H1 (cell line): ENCODE measurements at regions not wholly inside any gene's neighbourhood (a gene's known extent, or its start where the extent isn't known, plus 50 kb on each side); places are given as distances from the start of the nearest gene placed in this dataset.

Experiments
- CTBP2 ChIP-seq: IDR thresholded peaks from 2 replicates; pipeline ENCODE4 v1.7.0; 2011; ENCODE audit warnings: borderline replicate concordance, mild to moderate bottlenecking, moderate library complexity, mixed read lengths, low read length; ENCODE audit not compliant: insufficient read depth, insufficient read length
- EZH2 ChIP-seq: fragments of 200-600 bp; sonication (generic); IDR thresholded peaks from 2 replicates; pipeline ENCODE4 v1.7.1; 2012; ENCODE audit warnings: low read depth, mild to moderate bottlenecking, moderate library complexity, low read length, inconsistent platforms; ENCODE audit not compliant: severe bottlenecking
- GTF2F1 ChIP-seq: IDR thresholded peaks from 2 replicates; pipeline ENCODE4 v1.6.1; 2012; ENCODE audit warnings: low read depth, low read length, improper control_type of control experiment, borderline replicate concordance
- HDAC2 ChIP-seq, 2 experiments: fragments of 300-600 bp in 1 of 2; sonication (generic) in 1 of 2; IDR thresholded peaks; 2 replicates each; pipeline ENCODE4 v1.6.1; 2011 to 2012; ENCODE audit warnings: low read depth in 2 of 2, low read length in 2 of 2, mild to moderate bottlenecking in 2 of 2, moderate library complexity in 2 of 2, borderline replicate concordance in 1 of 2, inconsistent platforms in 1 of 2
- MAFK ChIP-seq: IDR thresholded peaks from 2 replicates; pipeline ENCODE4 v1.6.1; 2012; ENCODE audit warnings: low read depth, mild to moderate bottlenecking, improper control_type of control experiment, low read length
- POLR2A ChIP-seq, 2 experiments: IDR thresholded peaks; 1 replicate in 1 of 2; 2 replicates in 1 of 2; pipeline ENCODE4 v1.6.1; 2011; ENCODE audit warnings: low read depth in 2 of 2, low read length in 2 of 2, mild to moderate bottlenecking in 2 of 2; ENCODE audit errors: control extremely low read depth in 1 of 2
- RXRA ChIP-seq: IDR thresholded peaks from 2 replicates; pipeline ENCODE4 v1.6.1; 2011; ENCODE audit warnings: low read depth, mild to moderate bottlenecking, low read length, moderate library complexity; ENCODE audit not compliant: insufficient read depth
- TBP ChIP-seq: IDR thresholded peaks from 2 replicates; pipeline ENCODE4 v1.6.1; 2011; ENCODE audit warnings: low read depth, low read length, improper control_type of control experiment
- TF ChIP-seq, protein P1 (sequence below): IDR thresholded peaks from 2 replicates; pipeline ENCODE4 v1.6.1; 2012; ENCODE audit warnings: inconsistent platforms
- TF ChIP-seq, protein P2 (sequence below): fragments of 300-600 bp; sonication (generic); IDR thresholded peaks from 2 replicates; pipeline ENCODE4 v1.7.1; 2012; ENCODE audit warnings: low read length, moderate library complexity, mild to moderate bottlenecking, inconsistent platforms; ENCODE audit not compliant: insufficient replicate concordance

DNA sequence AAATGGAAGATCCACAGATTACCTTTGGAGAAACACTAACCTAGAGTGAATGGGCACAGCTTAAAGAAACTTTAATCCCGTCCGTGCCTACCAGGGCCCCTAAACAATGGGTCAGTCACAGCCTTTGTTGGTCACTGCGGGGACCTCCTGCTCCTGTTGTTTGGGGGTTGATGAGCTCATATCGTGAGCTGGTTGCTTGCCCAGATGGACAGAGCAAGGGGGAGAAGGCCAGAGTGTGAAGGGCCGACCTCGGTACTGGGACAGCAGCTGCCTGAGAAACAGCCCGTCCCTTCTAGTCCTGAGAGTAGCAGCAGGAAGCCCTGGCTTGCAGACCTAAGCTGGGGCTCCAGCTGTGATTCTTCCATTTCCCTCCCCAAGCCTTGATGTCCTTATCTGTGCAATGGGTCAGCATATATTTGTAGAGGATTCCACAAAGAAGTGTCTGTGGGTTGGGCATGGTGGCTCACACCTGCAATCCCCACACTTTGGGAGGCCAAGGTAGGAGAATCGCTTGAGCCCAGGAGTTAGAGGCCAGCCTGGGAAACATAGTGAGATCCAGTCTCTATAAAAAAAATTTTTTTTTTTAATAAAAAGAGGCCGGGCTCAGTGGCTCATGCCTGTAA lies 69.6 kb upstream of the SLC34A2 start (continued):
- TF ChIP-seq, protein P1, sequence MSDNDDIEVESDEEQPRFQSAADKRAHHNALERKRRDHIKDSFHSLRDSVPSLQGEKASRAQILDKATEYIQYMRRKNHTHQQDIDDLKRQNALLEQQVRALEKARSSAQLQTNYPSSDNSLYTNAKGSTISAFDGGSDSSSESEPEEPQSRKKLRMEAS, result 0 out of 2 replicates have a peak, but pooled peaks have one; percentile 20
- no peak for TF ChIP-seq RXRA
- no peak for TF ChIP-seq EZH2
- peak in 1 of 2 experiments; percentile 57; a peak in 1 of 4 replicates for TF ChIP-seq HDAC2 (IDR thresholded peaks at IDR 0.05; ENCODE audit: borderline replicate concordance in 1 of 2, low read depth in 2 of 2, low read length in 2 of 2)
- TF ChIP-seq TBP, result 0 out of 2 replicates have a peak, but pooled peaks have one; percentile 20
- TF ChIP-seq POLR2A (IDR thresholded peaks at IDR 0.05; ENCODE audit: control extremely low read depth in 1 of 2, low read depth in 2 of 2, low read length in 2 of 2), result no peak
- peak; percentile 50 for TF ChIP-seq CTBP2
- TF ChIP-seq, protein P2, sequence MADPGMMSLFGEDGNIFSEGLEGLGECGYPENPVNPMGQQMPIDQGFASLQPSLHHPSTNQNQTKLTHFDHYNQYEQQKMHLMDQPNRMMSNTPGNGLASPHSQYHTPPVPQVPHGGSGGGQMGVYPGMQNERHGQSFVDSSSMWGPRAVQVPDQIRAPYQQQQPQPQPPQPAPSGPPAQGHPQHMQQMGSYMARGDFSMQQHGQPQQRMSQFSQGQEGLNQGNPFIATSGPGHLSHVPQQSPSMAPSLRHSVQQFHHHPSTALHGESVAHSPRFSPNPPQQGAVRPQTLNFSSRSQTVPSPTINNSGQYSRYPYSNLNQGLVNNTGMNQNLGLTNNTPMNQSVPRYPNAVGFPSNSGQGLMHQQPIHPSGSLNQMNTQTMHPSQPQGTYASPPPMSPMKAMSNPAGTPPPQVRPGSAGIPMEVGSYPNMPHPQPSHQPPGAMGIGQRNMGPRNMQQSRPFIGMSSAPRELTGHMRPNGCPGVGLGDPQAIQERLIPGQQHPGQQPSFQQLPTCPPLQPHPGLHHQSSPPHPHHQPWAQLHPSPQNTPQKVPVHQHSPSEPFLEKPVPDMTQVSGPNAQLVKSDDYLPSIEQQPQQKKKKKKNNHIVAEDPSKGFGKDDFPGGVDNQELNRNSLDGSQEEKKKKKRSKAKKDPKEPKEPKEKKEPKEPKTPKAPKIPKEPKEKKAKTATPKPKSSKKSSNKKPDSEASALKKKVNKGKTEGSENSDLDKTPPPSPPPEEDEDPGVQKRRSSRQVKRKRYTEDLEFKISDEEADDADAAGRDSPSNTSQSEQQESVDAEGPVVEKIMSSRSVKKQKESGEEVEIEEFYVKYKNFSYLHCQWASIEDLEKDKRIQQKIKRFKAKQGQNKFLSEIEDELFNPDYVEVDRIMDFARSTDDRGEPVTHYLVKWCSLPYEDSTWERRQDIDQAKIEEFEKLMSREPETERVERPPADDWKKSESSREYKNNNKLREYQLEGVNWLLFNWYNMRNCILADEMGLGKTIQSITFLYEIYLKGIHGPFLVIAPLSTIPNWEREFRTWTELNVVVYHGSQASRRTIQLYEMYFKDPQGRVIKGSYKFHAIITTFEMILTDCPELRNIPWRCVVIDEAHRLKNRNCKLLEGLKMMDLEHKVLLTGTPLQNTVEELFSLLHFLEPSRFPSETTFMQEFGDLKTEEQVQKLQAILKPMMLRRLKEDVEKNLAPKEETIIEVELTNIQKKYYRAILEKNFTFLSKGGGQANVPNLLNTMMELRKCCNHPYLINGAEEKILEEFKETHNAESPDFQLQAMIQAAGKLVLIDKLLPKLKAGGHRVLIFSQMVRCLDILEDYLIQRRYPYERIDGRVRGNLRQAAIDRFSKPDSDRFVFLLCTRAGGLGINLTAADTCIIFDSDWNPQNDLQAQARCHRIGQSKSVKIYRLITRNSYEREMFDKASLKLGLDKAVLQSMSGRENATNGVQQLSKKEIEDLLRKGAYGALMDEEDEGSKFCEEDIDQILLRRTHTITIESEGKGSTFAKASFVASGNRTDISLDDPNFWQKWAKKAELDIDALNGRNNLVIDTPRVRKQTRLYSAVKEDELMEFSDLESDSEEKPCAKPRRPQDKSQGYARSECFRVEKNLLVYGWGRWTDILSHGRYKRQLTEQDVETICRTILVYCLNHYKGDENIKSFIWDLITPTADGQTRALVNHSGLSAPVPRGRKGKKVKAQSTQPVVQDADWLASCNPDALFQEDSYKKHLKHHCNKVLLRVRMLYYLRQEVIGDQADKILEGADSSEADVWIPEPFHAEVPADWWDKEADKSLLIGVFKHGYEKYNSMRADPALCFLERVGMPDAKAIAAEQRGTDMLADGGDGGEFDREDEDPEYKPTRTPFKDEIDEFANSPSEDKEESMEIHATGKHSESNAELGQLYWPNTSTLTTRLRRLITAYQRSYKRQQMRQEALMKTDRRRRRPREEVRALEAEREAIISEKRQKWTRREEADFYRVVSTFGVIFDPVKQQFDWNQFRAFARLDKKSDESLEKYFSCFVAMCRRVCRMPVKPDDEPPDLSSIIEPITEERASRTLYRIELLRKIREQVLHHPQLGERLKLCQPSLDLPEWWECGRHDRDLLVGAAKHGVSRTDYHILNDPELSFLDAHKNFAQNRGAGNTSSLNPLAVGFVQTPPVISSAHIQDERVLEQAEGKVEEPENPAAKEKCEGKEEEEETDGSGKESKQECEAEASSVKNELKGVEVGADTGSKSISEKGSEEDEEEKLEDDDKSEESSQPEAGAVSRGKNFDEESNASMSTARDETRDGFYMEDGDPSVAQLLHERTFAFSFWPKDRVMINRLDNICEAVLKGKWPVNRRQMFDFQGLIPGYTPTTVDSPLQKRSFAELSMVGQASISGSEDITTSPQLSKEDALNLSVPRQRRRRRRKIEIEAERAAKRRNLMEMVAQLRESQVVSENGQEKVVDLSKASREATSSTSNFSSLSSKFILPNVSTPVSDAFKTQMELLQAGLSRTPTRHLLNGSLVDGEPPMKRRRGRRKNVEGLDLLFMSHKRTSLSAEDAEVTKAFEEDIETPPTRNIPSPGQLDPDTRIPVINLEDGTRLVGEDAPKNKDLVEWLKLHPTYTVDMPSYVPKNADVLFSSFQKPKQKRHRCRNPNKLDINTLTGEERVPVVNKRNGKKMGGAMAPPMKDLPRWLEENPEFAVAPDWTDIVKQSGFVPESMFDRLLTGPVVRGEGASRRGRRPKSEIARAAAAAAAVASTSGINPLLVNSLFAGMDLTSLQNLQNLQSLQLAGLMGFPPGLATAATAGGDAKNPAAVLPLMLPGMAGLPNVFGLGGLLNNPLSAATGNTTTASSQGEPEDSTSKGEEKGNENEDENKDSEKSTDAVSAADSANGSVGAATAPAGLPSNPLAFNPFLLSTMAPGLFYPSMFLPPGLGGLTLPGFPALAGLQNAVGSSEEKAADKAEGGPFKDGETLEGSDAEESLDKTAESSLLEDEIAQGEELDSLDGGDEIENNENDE, result no peak
- TF ChIP-seq MAFK, result no peak
- TF ChIP-seq GTF2F1, result no peak
